ENCODE measurements at regions not wholly inside any gene's neighbourhood (a gene's known extent, or its start where the extent isn't known, plus 50 kb on each side); places are given as distances from the start of the nearest gene placed in this dataset.

DNA sequence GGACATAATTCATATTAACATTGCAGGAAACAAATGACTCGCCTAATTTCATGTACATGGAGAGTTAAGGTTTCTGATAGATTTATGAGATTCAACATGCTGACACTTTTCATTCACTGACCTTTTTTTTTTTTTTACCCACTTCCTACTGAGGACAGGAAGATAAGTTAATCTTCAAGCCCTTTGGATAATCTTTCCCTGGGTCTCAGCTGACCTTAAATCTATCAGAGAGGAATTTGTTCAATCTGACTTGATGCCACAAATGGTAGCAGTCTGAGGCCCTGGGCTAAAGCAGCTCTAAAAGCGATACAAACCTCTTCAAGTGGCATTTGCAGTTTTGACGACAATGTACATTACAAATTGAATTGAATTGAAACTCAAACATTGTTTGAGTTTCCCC lies 493.3 kb upstream of the SORCS1 start:
- TF ChIP-seq EZH2 (IDR thresholded peaks at IDR 0.05; ENCODE audit: borderline replicate concordance, low read length): no peak
- TF ChIP-seq, protein P1, sequence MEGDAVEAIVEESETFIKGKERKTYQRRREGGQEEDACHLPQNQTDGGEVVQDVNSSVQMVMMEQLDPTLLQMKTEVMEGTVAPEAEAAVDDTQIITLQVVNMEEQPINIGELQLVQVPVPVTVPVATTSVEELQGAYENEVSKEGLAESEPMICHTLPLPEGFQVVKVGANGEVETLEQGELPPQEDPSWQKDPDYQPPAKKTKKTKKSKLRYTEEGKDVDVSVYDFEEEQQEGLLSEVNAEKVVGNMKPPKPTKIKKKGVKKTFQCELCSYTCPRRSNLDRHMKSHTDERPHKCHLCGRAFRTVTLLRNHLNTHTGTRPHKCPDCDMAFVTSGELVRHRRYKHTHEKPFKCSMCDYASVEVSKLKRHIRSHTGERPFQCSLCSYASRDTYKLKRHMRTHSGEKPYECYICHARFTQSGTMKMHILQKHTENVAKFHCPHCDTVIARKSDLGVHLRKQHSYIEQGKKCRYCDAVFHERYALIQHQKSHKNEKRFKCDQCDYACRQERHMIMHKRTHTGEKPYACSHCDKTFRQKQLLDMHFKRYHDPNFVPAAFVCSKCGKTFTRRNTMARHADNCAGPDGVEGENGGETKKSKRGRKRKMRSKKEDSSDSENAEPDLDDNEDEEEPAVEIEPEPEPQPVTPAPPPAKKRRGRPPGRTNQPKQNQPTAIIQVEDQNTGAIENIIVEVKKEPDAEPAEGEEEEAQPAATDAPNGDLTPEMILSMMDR (conservative IDR thresholded peaks at IDR 0.05 in 1 of 2, IDR thresholded peaks at IDR 0.05 in 1 of 2; ENCODE audit: extremely low read depth in 1 of 2, insufficient read depth in 1 of 2, low read depth in 1 of 2, low read length in 2 of 2): no peak
